ENCODE measurements at regions not wholly inside any gene's neighbourhood (a gene's known extent, or its start where the extent isn't known, plus 50 kb on each side); places are given as distances from the start of the nearest gene placed in this dataset.

GRCh38 chr6:164015088-164015484, 600.6 kb downstream of the QKI start:
- no peaks in the 10 kb centered on the region for H3K36me3 ChIP-seq (ENCODE audit: control insufficient read depth in 1 of 2, insufficient read depth in 2 of 2, low read length in 2 of 2)
- no peak overlapping the region for H3K4me2 ChIP-seq (ENCODE audit: low read length)
- POLR2A ChIA-PET, result no interaction called here
- no peaks in the 10 kb centered on the region for H3K79me2 ChIP-seq (ENCODE audit: insufficient read depth, low read length)
- RAD21 ChIA-PET (ENCODE audit: low non-redundant PET in 1 of 2, low total read pairs in 2 of 2, uncharacterized antibody in 2 of 2, unreplicated experiment in 2 of 2), result no interaction called here
- CTCF ChIA-PET, result no interaction called here
- intact Hi-C loops (cut with micrococcal nuclease), result no loop called here
- no peak for DNase-seq (ENCODE audit: low read depth, low spot score)
- no peaks in the 10 kb centered on the region for H3K9me2 ChIP-seq (ENCODE audit: insufficient read depth)
- H3K4me3 ChIP-seq (replicated peaks in 1 of 2; ENCODE audit: low read depth in 1 of 2, low read length in 2 of 2), result no peak overlapping the region
- H3K9ac ChIP-seq (ENCODE audit: low read length), result no peak overlapping the region
- no peaks in the 10 kb centered on the region for H4K20me1 ChIP-seq (ENCODE audit: insufficient read depth)
- no peak for TF ChIP-seq CEBPB (IDR thresholded peaks at IDR 0.05; ENCODE audit: low read depth)
- TF ChIP-seq REST (IDR thresholded peaks at IDR 0.05; ENCODE audit: low read depth), result no peak
- no peak for TF ChIP-seq ZBTB33 (IDR thresholded peaks at IDR 0.05; ENCODE audit: extremely low read depth, insufficient replicate concordance, low read length)
- no peak for TF ChIP-seq JUND (IDR thresholded peaks at IDR 0.05)
- TF ChIP-seq SRF (IDR thresholded peaks at IDR 0.05; ENCODE audit: low read depth), result no peak
- TF ChIP-seq RAD21 (IDR thresholded peaks at IDR 0.05; ENCODE audit: low read depth), result no peak
- TF ChIP-seq YY1 (IDR thresholded peaks at IDR 0.05; ENCODE audit: extremely low read depth, insufficient replicate concordance, low read depth, low read length), result no peak
- no peak for TF ChIP-seq POLR2A (IDR thresholded peaks at IDR 0.05; ENCODE audit: borderline replicate concordance, extremely low read depth, insufficient read depth, insufficient read length)
- TF ChIP-seq ELF1 (IDR thresholded peaks at IDR 0.05; ENCODE audit: borderline replicate concordance, low read depth), result no peak
- TF ChIP-seq EGR1 (IDR thresholded peaks at IDR 0.05; ENCODE audit: low read depth), result no peak
- TF ChIP-seq POLR2AphosphoS5 (IDR thresholded peaks at IDR 0.05; ENCODE audit: low read depth, low read length), result no peak
- no peak for TF ChIP-seq SP1 (IDR thresholded peaks at IDR 0.05; ENCODE audit: low read depth)
- TF ChIP-seq ZNF274 (IDR thresholded peaks at IDR 0.05; ENCODE audit: low read depth, low read length), result no peak
- TF ChIP-seq EZH2phosphoT487 (IDR thresholded peaks at IDR 0.05; ENCODE audit: borderline replicate concordance), result no peak
- ATAC-seq, result no peak
- peaks cover 0 to 5% of the 10 kb centered on the region in 2 experiments; a peak in 2 of 4 replicates for H3K9me3 ChIP-seq (ENCODE audit: control insufficient read depth in 1 of 2, insufficient read depth in 1 of 2, low read depth in 1 of 2, low read length in 2 of 2)
- no peaks in the 10 kb centered on the region for H3K4me1 ChIP-seq (ENCODE audit: control insufficient read depth in 1 of 2, insufficient read depth in 2 of 2, low read length in 2 of 2)
- H2AFZ ChIP-seq (ENCODE audit: low read depth, low read length, poor library complexity, severe bottlenecking), result no peak overlapping the region
- no TSS peak for BruUV-seq (replicated peaks)
- H3K27me3 ChIP-seq (ENCODE audit: insufficient read depth, low read length), result no peaks in the 10 kb centered on the region
- no peak overlapping the region for H3K27ac ChIP-seq (ENCODE audit: low read depth, low read length)
